ENCODE measurements at regions not wholly inside any gene's neighbourhood (a gene's known extent, or its start where the extent isn't known, plus 50 kb on each side); places are given as distances from the start of the nearest gene placed in this dataset.

DNA sequence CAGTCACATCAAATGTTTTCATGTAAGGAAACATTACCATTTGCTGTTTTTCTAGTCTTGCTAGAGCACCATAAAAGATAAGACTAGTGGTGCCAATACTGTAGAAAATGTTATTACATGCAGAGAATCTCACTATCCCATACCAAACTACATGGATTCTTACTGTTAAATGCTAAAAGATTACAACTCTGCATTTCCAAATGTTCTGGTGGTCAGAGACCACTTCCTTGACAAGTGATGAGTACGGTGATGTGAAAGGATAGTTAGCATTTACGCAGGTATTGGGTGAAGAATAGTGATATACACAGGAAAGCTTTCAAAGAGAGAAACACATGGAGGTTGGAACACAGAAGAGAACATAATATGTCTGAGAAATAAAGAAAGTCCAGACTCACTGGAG lies 98.2 kb downstream of the GGTLC2 start:
- no peak for TF ChIP-seq EP300 (IDR thresholded peaks at IDR 0.05)
- TF ChIP-seq POLR2AphosphoS5 (IDR thresholded peaks at IDR 0.05), result no peak
